Erythroblast (primary cell): ENCODE measurements at regions not wholly inside any gene's neighbourhood (a gene's known extent, or its start where the extent isn't known, plus 50 kb on each side); places are given as distances from the start of the nearest gene placed in this dataset.
"Not testable (repeated sequence)": the region's sequence is repeated elsewhere in the genome, so short reads cannot be mapped to it uniquely, and the experiment has no call there.

Source experiments
- GATA1 ChIP-seq: IDR thresholded peaks from 2 replicates; pipeline ENCODE4 v1.6.1; 2011; ENCODE audit warnings: low read depth, mild to moderate bottlenecking, control low read depth, low read length, moderate library complexity
- POLR2A ChIP-seq: IDR thresholded peaks from 2 replicates; pipeline ENCODE4 v1.6.1; 2011; ENCODE audit warnings: mild to moderate bottlenecking, low read length

DNA sequence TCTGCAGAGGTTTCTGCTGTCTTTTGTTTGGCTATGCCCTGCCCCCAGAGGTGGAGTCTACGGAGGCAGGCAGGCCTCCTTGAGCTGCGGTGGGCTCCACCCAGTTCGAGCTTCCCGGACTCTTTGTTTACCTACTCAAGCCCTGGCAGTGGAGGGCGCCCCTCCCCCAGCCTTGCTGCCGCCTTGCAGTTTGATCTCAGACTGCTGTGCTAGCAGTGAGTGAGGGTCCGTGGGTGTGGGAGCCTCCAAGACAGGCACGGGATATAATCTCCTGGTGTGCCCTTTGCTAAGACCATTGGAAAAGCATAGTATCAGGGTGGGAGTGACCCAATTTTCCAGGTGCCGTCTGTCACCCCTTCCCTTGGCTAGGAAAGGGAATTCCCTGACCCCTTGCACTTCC, 137.0 kb downstream of the DMRT2 start:
- TF ChIP-seq POLR2A, GATA1: not testable (repeated sequence)
